Panc1 (cell line): ENCODE measurements at regions not wholly inside any gene's neighbourhood (a gene's known extent, or its start where the extent isn't known, plus 50 kb on each side); places are given as distances from the start of the nearest gene placed in this dataset.

Experiments used
- TCF7L2 ChIP-seq: IDR thresholded peaks from 2 replicates; pipeline ENCODE4 v1.6.1; 2011; ENCODE audit warnings: mild to moderate bottlenecking, low read depth, low read length, inconsistent platforms
- TF ChIP-seq, protein P1 (sequence below): fragments of 450-650 bp; IDR thresholded peaks from 2 replicates; pipeline ENCODE4 v1.5.1; 2017; ENCODE audit warnings: mild to moderate bottlenecking

DNA sequence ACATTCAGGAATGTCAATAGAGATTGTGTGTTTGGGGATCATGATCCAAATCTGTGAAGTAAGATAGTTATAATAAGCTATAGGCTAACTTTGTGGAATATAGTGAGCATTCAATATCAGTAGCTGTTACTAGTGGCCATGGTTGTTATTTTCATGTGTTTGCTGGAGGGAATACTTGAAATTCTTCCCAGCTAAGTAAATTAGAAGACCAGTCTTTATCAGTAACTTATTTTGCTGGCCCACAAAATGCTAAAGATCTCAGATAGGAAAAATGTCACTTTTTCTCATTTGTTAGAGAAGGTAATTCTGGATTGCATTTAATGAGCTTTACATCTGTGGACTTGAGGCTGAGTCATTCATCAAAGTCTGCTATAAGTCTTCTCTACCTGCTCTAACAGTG is 156.1 kb upstream of the LRRC7 start:
- TF ChIP-seq, protein P1, sequence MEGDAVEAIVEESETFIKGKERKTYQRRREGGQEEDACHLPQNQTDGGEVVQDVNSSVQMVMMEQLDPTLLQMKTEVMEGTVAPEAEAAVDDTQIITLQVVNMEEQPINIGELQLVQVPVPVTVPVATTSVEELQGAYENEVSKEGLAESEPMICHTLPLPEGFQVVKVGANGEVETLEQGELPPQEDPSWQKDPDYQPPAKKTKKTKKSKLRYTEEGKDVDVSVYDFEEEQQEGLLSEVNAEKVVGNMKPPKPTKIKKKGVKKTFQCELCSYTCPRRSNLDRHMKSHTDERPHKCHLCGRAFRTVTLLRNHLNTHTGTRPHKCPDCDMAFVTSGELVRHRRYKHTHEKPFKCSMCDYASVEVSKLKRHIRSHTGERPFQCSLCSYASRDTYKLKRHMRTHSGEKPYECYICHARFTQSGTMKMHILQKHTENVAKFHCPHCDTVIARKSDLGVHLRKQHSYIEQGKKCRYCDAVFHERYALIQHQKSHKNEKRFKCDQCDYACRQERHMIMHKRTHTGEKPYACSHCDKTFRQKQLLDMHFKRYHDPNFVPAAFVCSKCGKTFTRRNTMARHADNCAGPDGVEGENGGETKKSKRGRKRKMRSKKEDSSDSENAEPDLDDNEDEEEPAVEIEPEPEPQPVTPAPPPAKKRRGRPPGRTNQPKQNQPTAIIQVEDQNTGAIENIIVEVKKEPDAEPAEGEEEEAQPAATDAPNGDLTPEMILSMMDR: no peak
- TF ChIP-seq TCF7L2: no peak
